WERI-Rb-1 (cell line): ENCODE measurements at regions not wholly inside any gene's neighbourhood (a gene's known extent, or its start where the extent isn't known, plus 50 kb on each side); places are given as distances from the start of the nearest gene placed in this dataset.

ENCODE experiments used
- DNase-seq: peaks from one replicate; pipeline ENCODE4 v3.0.0-alpha.2; 2020
- H3K27ac ChIP-seq: fragments of 250-450 bp; sonication (Bioruptor Pico); 2 replicates; pipeline ENCODE4 v1.5.1; 2020; ENCODE audit warnings: mild to moderate bottlenecking, moderate library complexity
- H3K27me3 ChIP-seq: fragments of 250-450 bp; sonication (Bioruptor Pico); 2 replicates; pipeline ENCODE4 v1.5.1; 2021; ENCODE audit warnings: mild to moderate bottlenecking, low read depth, moderate library complexity; ENCODE audit not compliant: insufficient read depth, severe bottlenecking
- H3K36me3 ChIP-seq: fragments of 250-450 bp; sonication (Bioruptor Pico); 2 replicates; pipeline ENCODE4 v1.5.1; 2020; ENCODE audit warnings: mild to moderate bottlenecking, moderate library complexity
- H3K4me3 ChIP-seq: 2 replicates; pipeline ENCODE4 v1.5.1; 2011; ENCODE audit warnings: low read depth, mild to moderate bottlenecking, control low read depth, low read length
- H3K9me3 ChIP-seq: fragments of 250-450 bp; sonication (Bioruptor Pico); 2 replicates; pipeline ENCODE4 v1.5.1; 2021; ENCODE audit warnings: mild to moderate bottlenecking, moderate library complexity; ENCODE audit not compliant: severe bottlenecking
- CTCF ChIP-seq: IDR thresholded peaks from 2 replicates; pipeline ENCODE4 v1.5.1; 2011; ENCODE audit warnings: low read depth, mild to moderate bottlenecking, control low read depth, inconsistent platforms, low read length

GRCh38 chr6:44700422-44700821 is 312.9 kb downstream of the CDC5L start:
- Histone ChIP-seq H3K27me3 (no peaks in the 10 kb centered on the region), H3K9me3 (no peaks in the 10 kb centered on the region), H3K4me3 (no peak overlapping the region), H3K36me3 (no peaks in the 10 kb centered on the region), H3K27ac (no peak overlapping the region)
- no peak for TF ChIP-seq CTCF
- no peak for DNase-seq

GRCh38 chr6:44701038-44701636 is 313.6 kb downstream of the CDC5L start:
- H3K36me3 ChIP-seq = no peaks in the 10 kb centered on the region
- TF ChIP-seq CTCF = no peak
- H3K9me3 ChIP-seq = no peaks in the 10 kb centered on the region
- no peaks in the 10 kb centered on the region for H3K27me3 ChIP-seq
- H3K4me3 ChIP-seq = no peak overlapping the region
- DNase-seq = no peak
- no peak overlapping the region for H3K27ac ChIP-seq

- TF ChIP-seq CTCF = no peak
- Histone ChIP-seq H3K9me3 (no peaks in the 10 kb centered on the region), H3K27me3 (no peaks in the 10 kb centered on the region), H3K36me3 (no peaks in the 10 kb centered on the region), H3K4me3 (no peak overlapping the region), H3K27ac (no peak overlapping the region)
- no peak for DNase-seq
These were observed 314.2 kb downstream of the CDC5L start for GRCh38 chr6:44701637-44702101.

GRCh38 chr6:44702292-44702691 is 314.8 kb downstream of the CDC5L start:
- no peaks in the 10 kb centered on the region for H3K36me3 ChIP-seq

GRCh38 chr6:44704240-44705150 is 317.0 kb downstream of the CDC5L start:
- no peak overlapping the region for H3K4me3 ChIP-seq
- no peaks in the 10 kb centered on the region for H3K36me3 ChIP-seq
- no peaks in the 10 kb centered on the region for H3K9me3 ChIP-seq
- DNase-seq = no peak
- no peak for TF ChIP-seq CTCF
- H3K27me3 ChIP-seq = no peaks in the 10 kb centered on the region
- H3K27ac ChIP-seq = peak overlapping the region; percentile 73

More at GRCh38 chr6:44702292-44702691, 314.8 kb downstream of the CDC5L start:
- no peak for DNase-seq
- TF ChIP-seq CTCF = no peak
- H3K27ac ChIP-seq = no peak overlapping the region
- no peaks in the 10 kb centered on the region for H3K9me3 ChIP-seq
- no peaks in the 10 kb centered on the region for H3K27me3 ChIP-seq
- H3K4me3 ChIP-seq = no peak overlapping the region
